ENCODE measurements at regions not wholly inside any gene's neighbourhood (a gene's known extent, or its start where the extent isn't known, plus 50 kb on each side); places are given as distances from the start of the nearest gene placed in this dataset.
"Not testable (repeated sequence)": the region's sequence is repeated elsewhere in the genome, so short reads cannot be mapped to it uniquely, and the experiment has no call there.

GRCh38 chr2:33690686-33691085 lies 91.6 kb upstream of the FAM98A start:
- not testable (repeated sequence) for TF ChIP-seq CTCF (IDR thresholded peaks at IDR 0.05); FOXJ3 (CRISPR knock-in tag; IDR thresholded peaks at IDR 0.05; ENCODE audit: borderline replicate concordance)
- TF ChIP-seq, protein P1, sequence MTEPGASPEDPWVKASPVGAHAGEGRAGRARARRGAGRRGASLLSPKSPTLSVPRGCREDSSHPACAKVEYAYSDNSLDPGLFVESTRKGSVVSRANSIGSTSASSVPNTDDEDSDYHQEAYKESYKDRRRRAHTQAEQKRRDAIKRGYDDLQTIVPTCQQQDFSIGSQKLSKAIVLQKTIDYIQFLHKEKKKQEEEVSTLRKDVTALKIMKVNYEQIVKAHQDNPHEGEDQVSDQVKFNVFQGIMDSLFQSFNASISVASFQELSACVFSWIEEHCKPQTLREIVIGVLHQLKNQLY (CRISPR knock-in tag; IDR thresholded peaks at IDR 0.05): not testable (repeated sequence)

Data from WTC11 (cell line).